GM18499 (cell line): ENCODE measurements at regions not wholly inside any gene's neighbourhood (a gene's known extent, or its start where the extent isn't known, plus 50 kb on each side); places are given as distances from the start of the nearest gene placed in this dataset.
A peak's percentile ranks its signal among the peaks of the same experiment; 100 is the strongest.

ENCODE experiments used
- ATAC-seq: cut with Tn5 transposase; IDR thresholded peaks from one replicate; pipeline ENCODE4 v1.9.1; 2021; ENCODE audit warnings: moderate number of reproducible peaks; ENCODE audit not compliant: insufficient read depth, unreplicated experiment

GRCh38 chr15:99506399-99506798, 59.4 kb upstream of the MEF2A start:
- ATAC-seq: no peak

- ATAC-seq: no peak
Measured at GRCh38 chr15:99507016-99507503, 58.7 kb upstream of the MEF2A start.

GRCh38 chr15:99507504-99508310, 58.1 kb upstream of the MEF2A start:
- no peak for ATAC-seq

GRCh38 chr15:99508311-99508645, 57.5 kb upstream of the MEF2A start:
- no peak for ATAC-seq

- no peak for ATAC-seq
Measured at GRCh38 chr15:99508852-99509251, 56.9 kb upstream of the MEF2A start.

GRCh38 chr15:99509686-99510461, 55.9 kb upstream of the MEF2A start:
- ATAC-seq: no peak

- no peak for ATAC-seq
Measured at GRCh38 chr15:99511531-99511865, 54.3 kb upstream of the MEF2A start.

GRCh38 chr15:99511866-99512661, 53.7 kb upstream of the MEF2A start:
- peak; percentile 45 for ATAC-seq

- no peak for ATAC-seq
Measured at GRCh38 chr15:99514306-99514705, 51.5 kb upstream of the MEF2A start.
